ENCODE measurements at regions not wholly inside any gene's neighbourhood (a gene's known extent, or its start where the extent isn't known, plus 50 kb on each side); places are given as distances from the start of the nearest gene placed in this dataset.

DNA sequence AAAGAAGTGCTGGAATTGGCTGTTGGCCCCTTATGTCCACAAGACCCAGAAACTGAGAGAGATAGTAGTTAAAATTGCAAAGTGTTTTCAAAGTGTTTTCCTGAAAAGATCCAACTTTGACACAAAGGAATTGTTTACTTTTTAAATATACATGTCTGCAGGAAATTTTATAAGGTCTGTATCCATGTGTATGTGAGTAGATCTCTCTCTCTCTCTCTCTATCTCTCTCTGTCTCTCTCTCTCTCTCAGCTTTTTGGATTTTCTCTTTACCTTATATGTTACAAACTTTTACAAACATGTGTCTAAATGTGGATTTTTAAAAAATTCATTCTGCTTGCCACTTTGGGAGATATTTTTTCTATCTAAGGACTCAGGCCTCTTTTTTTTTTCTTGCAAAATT, 358.6 kb downstream of the SIPA1L2 start:
- DNase-seq (ENCODE audit: low read depth): no peak
- no peak overlapping the region for H3K4me3 ChIP-seq (ENCODE audit: low read depth, low read length)
- TF ChIP-seq, protein P1, sequence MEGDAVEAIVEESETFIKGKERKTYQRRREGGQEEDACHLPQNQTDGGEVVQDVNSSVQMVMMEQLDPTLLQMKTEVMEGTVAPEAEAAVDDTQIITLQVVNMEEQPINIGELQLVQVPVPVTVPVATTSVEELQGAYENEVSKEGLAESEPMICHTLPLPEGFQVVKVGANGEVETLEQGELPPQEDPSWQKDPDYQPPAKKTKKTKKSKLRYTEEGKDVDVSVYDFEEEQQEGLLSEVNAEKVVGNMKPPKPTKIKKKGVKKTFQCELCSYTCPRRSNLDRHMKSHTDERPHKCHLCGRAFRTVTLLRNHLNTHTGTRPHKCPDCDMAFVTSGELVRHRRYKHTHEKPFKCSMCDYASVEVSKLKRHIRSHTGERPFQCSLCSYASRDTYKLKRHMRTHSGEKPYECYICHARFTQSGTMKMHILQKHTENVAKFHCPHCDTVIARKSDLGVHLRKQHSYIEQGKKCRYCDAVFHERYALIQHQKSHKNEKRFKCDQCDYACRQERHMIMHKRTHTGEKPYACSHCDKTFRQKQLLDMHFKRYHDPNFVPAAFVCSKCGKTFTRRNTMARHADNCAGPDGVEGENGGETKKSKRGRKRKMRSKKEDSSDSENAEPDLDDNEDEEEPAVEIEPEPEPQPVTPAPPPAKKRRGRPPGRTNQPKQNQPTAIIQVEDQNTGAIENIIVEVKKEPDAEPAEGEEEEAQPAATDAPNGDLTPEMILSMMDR (IDR thresholded peaks at IDR 0.05; ENCODE audit: insufficient read depth, low read depth, low read length): no peak

DNA sequence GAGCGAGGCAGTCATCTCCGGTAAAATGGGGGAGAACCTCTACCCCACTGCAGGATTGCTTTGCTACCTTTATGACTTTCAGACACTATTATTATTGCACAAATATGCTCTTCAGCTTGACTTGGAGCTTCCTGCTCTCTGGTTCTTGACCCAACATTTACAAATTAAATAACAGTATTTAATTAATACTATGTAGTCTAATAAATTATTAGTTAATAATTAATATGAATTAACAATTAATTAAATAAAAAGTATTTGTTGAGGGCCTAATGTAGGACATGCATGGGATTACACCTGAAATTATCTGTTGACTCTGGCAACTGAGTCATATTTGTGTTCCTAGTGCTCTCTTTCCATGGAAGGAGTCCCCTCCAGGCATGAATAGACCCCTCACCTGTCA, 359.9 kb downstream of the SIPA1L2 start:
- no peak for DNase-seq (ENCODE audit: low read depth)
- TF ChIP-seq, protein P1 (IDR thresholded peaks at IDR 0.05; ENCODE audit: insufficient read depth, low read depth, low read length): no peak
- H3K4me3 ChIP-seq (ENCODE audit: low read depth, low read length): no peak overlapping the region

DNA sequence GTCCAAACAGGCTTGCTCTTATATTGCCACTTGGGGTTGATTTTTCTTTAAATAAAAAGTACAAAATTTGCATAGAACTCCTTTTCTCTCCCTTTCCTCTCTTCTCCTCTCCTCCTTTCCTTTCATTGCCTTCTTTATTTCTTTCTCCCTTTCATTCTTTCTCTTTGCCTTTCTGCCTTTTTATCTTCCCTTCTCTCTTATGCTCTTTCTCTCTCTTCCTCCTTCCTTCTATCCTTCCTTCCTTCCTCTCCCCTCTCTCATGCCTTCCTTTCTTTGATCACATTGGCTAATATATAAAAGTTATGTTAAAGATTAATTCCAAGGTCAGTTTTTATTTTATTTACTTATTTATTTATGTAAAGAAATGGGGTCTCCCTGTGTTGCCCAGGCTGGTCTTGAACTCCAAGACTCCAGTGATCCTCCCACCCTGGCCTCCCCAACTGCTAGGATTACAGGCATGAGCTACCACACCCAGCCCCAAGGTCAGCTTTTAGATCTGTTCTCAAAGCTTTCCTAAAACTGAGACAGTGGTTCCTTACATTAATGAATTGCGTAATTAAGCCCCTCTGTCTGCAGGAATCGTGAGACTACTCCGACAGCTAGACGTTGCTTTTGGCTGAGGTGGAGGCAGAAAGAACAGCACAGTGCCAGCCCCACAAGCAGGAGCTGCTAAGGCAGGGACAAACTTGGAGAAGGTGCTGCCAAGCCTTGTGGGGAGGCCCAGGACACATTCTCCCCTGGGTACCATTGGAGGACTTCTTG, 361.9 kb downstream of the SIPA1L2 start:
- no peak overlapping the region for H3K4me3 ChIP-seq (ENCODE audit: low read depth, low read length)
- no peak for DNase-seq (ENCODE audit: low read depth)
- TF ChIP-seq, protein P1 (IDR thresholded peaks at IDR 0.05; ENCODE audit: insufficient read depth, low read depth, low read length): no peak

DNA sequence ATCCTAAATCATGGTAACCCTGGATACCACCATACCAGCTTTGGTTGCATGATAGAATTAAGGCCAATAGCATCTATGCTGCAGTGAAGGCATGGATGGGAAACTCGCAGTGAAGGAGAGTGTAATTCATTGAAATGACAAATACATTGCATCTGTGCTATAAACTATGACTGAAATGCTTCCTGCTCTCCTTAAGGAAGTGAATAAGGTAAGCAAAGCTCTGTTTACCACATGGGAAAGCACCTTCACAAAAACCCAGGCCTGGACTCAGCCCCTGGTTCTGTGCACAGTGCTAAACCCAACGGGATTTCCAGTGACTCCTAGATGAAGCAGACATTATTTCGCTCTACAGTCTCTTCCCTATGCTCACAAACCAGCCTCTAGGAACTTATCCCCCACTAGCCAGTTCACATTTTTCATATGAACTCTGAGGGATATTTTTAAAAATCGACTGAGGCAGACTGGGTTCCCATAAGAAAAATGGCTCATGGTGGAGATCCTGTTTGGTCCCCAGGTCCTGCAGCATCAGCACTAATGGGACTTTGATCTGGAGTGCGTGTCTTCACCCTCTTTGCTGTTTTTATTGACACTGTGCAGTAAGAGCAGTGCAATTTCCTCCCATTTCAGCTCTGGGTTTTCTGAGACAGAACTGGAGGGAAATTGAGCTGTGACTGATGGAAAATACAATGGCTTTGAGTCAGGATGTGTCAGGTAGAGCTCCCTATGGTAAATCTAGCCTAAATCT, 362.7 kb downstream of the SIPA1L2 start:
- H3K4me3 ChIP-seq (ENCODE audit: low read depth, low read length): no peak overlapping the region
- TF ChIP-seq, protein P1 (IDR thresholded peaks at IDR 0.05; ENCODE audit: insufficient read depth, low read depth, low read length): no peak
- DNase-seq (ENCODE audit: low read depth): no peak

DNA sequence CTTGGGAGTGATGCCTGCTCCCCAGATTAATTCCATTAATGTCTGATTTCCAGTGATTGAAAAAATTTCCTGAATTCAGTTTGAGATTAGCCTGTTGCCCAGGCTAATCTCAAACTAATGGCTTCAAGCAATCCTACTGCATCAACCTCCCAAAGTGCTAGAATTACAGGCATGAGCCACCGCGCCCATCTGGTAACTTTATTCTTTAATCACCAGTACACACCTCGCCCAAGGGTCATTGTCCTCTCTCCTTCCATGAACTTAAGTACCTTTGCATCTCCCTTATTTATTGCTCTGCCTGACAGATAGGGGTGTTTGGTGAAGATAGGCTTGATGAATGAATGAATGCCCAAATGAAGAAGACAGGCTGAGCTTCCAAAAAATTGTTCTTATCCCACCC, 366.5 kb downstream of the SIPA1L2 start:
- no peak for DNase-seq (ENCODE audit: low read depth)
- TF ChIP-seq, protein P1 (IDR thresholded peaks at IDR 0.05; ENCODE audit: insufficient read depth, low read depth, low read length): no peak

DNA sequence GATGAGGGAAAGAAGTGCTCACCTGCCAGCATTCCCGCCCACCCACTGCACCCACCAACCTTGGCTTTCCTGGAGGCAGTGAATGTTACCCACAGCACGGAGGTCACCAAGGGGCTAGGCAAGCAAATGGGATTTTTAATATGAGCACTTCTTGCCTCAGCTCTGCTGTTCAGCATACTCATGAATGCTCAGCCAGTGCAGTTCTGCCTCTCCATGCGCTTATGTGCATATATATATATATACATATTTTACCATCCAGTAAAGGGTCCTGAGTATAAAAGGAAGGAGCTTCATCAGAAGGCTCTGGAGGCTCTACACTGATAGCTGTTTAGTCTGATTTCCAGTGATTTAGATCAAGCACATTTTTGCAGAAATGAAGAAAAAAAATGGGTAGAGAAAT, 366.9 kb downstream of the SIPA1L2 start:
- no peak for DNase-seq (ENCODE audit: low read depth)
- TF ChIP-seq, protein P1 (IDR thresholded peaks at IDR 0.05; ENCODE audit: insufficient read depth, low read depth, low read length): no peak
- H3K4me3 ChIP-seq (ENCODE audit: low read depth, low read length): no peak overlapping the region

More for the DNA sequence above, 366.5 kb downstream of the SIPA1L2 start:
- H3K4me3 ChIP-seq (ENCODE audit: low read depth, low read length): no peak overlapping the region
